Right lobe of liver (tissue), 6 donors: ENCODE measurements at regions not wholly inside any gene's neighbourhood (a gene's known extent, or its start where the extent isn't known, plus 50 kb on each side); places are given as distances from the start of the nearest gene placed in this dataset.

Experiments
- ATAC-seq, 4 donors: fragments of 200-7000 bp; cut with Tn5 transposase; one replicate each; pipeline ENCODE4 v1.9.1; 2020; ENCODE audit warnings: mild to moderate bottlenecking in 4 of 4, moderate library complexity in 4 of 4
- DNase-seq, 3 donors: peaks; one replicate each; pipeline ENCODE4 v3.0.0-alpha.2; 2020
- H3K27ac ChIP-seq, 3 donors: fragments of 200-600 bp; one replicate each; pipeline ENCODE4 v1.8.0; 2022
- H3K27me3 ChIP-seq, 2 donors: fragments of 200-600 bp; one replicate each; pipeline ENCODE4 v1.8.0; 2022
- H3K36me3 ChIP-seq, 4 donors: fragments of 200-600 bp; sonication (generic) in 1 of 4; one replicate each; pipeline versions ENCODE4 v1.5.1 to v1.8.0; 2017 to 2022; ENCODE audit warnings: control low read depth in 1 of 4
- H3K4me1 ChIP-seq, 4 donors: fragments of 200-600 bp; sonication (generic) in 1 of 4; one replicate each; pipeline versions ENCODE4 v1.5.1 to v1.8.0; 2017 to 2022; ENCODE audit warnings: control low read depth in 1 of 4
- H3K4me3 ChIP-seq, 3 donors: fragments of 200-600 bp; one replicate each; pipeline ENCODE4 v1.8.0; 2022
- H3K9me3 ChIP-seq, 4 donors: fragments of 200-600 bp; sonication (generic) in 1 of 4; one replicate each; pipeline versions ENCODE4 v1.5.1 to v1.8.0; 2017 to 2022; ENCODE audit warnings: control low read depth in 1 of 4
- POLR2A ChIP-seq: fragments of 450-650 bp; IDR thresholded peaks from one replicate; pipeline ENCODE4 v1.6.1; 2017; ENCODE audit warnings: antibody characterized with exemption, mild to moderate bottlenecking
- WGBS: methylation state at CpG from one replicate; pipeline ENCODE4 v1.1.6; 2018; ENCODE audit warnings: low coverage, low lambda C conversion rate; ENCODE audit not compliant: insufficient coverage; ENCODE audit errors: missing lambda C conversion rate; 5-methylcytosine and 5-hydroxymethylcytosine counted together
- intact Hi-C, 2 donors: fragments of 100-400 bp; cut with DNase I; formaldehyde crosslinking; loops; one replicate each; pipeline versions ENCODE4 v1.11.2 to v1.14.1; 2022
- TF ChIP-seq, protein P1 (sequence below), 4 donors: fragments of 200-600 bp in 3 of 4; fragments of 450-650 bp in 1 of 4; IDR thresholded peaks; one replicate each; pipeline versions ENCODE4 v1.5.1 to v1.8.0; 2016 to 2022; ENCODE audit warnings: antibody characterized with exemption in 4 of 4, mild to moderate bottlenecking in 2 of 4
- donor health status: DM: no; HTN: yes; CAD: no.
- donor health status: DM: no; HTN: no; CAD: no.
- donor health status: DM: no; HTN: no; CAD: no.
- donor health status: DM: no; HTN: yes; CAD: no.
- donor health status: DM: no; HTN: yes; CAD: no.

- no peak for TF ChIP-seq POLR2A
- TF ChIP-seq, protein P1, sequence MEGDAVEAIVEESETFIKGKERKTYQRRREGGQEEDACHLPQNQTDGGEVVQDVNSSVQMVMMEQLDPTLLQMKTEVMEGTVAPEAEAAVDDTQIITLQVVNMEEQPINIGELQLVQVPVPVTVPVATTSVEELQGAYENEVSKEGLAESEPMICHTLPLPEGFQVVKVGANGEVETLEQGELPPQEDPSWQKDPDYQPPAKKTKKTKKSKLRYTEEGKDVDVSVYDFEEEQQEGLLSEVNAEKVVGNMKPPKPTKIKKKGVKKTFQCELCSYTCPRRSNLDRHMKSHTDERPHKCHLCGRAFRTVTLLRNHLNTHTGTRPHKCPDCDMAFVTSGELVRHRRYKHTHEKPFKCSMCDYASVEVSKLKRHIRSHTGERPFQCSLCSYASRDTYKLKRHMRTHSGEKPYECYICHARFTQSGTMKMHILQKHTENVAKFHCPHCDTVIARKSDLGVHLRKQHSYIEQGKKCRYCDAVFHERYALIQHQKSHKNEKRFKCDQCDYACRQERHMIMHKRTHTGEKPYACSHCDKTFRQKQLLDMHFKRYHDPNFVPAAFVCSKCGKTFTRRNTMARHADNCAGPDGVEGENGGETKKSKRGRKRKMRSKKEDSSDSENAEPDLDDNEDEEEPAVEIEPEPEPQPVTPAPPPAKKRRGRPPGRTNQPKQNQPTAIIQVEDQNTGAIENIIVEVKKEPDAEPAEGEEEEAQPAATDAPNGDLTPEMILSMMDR (IDR thresholded peaks at IDR 0.05): no peak
- ATAC-seq: no peak
- Histone ChIP-seq H3K36me3 (no peaks in the 10 kb centered on the region), H3K27me3 (no peaks in the 10 kb centered on the region), H3K4me3 (no peak overlapping the region), H3K27ac (no peak overlapping the region), H3K9me3 (no peaks in the 10 kb centered on the region), H3K4me1 (no peaks in the 10 kb centered on the region)
- no peak for DNase-seq
- 35% methylated on average over 8 of the region's 11 CpGs for WGBS
- intact Hi-C loops: no loop called here
These were observed 146.4 kb upstream of the PRICKLE1 start for GRCh38 chr12:42735861-42736361.

GRCh38 chr12:42733911-42734310, 144.4 kb upstream of the PRICKLE1 start:
- Histone ChIP-seq H3K9me3 (no peaks in the 10 kb centered on the region), H3K4me3 (no peak overlapping the region), H3K27ac (no peak overlapping the region), H3K36me3 (no peaks in the 10 kb centered on the region), H3K4me1 (no peaks in the 10 kb centered on the region), H3K27me3 (no peaks in the 10 kb centered on the region)
- WGBS: 46% methylated on average over 3 of the region's 3 CpGs
- DNase-seq (no peak), ATAC-seq (no peak)
- intact Hi-C loops: no loop called here
- TF ChIP-seq, protein P1 (IDR thresholded peaks at IDR 0.05): no peak
- no peak for TF ChIP-seq POLR2A

GRCh38 chr12:42732908-42733411, 143.4 kb upstream of the PRICKLE1 start:
- H3K27ac ChIP-seq: no peak overlapping the region
- TF ChIP-seq, protein P1 (IDR thresholded peaks at IDR 0.05): no peak
- no peak for TF ChIP-seq POLR2A
- H3K27me3 ChIP-seq: no peaks in the 10 kb centered on the region
- no peak for ATAC-seq
- no peak for DNase-seq
- no peaks in the 10 kb centered on the region for H3K36me3 ChIP-seq
- WGBS: 19% methylated on average over 3 of the region's 3 CpGs
- H3K4me1 ChIP-seq: no peaks in the 10 kb centered on the region
- H3K4me3 ChIP-seq: no peak overlapping the region
- intact Hi-C loops: no loop called here
- no peaks in the 10 kb centered on the region for H3K9me3 ChIP-seq

DNA sequence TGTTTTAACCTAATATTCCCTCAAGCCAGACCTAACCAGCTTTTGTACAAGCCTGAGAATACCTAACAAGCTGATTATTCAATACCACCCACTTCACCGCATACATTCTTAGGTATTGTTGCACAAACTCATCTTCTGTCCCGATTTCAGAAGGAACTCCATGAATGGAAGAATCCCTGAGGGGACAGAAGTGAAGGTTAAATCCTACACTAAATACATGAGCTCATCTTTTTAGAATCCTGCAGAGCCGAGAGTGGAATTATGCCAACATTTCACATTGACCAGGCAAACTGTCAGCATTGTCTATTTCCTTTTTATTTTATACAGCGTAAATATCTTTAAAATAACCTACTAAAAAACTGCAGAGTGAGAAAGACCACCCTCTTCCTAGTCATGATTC, 140.7 kb upstream of the PRICKLE1 start:
- no peaks in the 10 kb centered on the region for H3K36me3 ChIP-seq
- no peaks in the 10 kb centered on the region for H3K27me3 ChIP-seq
- ATAC-seq: no peak
- DNase-seq: no peak
- WGBS: 42% methylated on average over 4 of the region's 4 CpGs
- TF ChIP-seq, protein P1 (IDR thresholded peaks at IDR 0.05): no peak
- no peak for TF ChIP-seq POLR2A
- intact Hi-C loops: no loop called here
- no peaks in the 10 kb centered on the region for H3K9me3 ChIP-seq
- no peak overlapping the region for H3K27ac ChIP-seq
- no peak overlapping the region for H3K4me3 ChIP-seq
- H3K4me1 ChIP-seq: no peaks in the 10 kb centered on the region

- H3K4me3 ChIP-seq: no peak overlapping the region
- no peak for TF ChIP-seq POLR2A
- TF ChIP-seq, protein P1 (IDR thresholded peaks at IDR 0.05): no peak
- H3K9me3 ChIP-seq: no peaks in the 10 kb centered on the region
- no peak for DNase-seq
- no peaks in the 10 kb centered on the region for H3K27me3 ChIP-seq
- ATAC-seq: no peak
- no peak overlapping the region for H3K27ac ChIP-seq
- H3K4me1 ChIP-seq: no peaks in the 10 kb centered on the region
- intact Hi-C loops: no loop called here
- WGBS: 51% methylated on average over 3 of the region's 3 CpGs
- H3K36me3 ChIP-seq: no peaks in the 10 kb centered on the region
These were observed 140.0 kb upstream of the PRICKLE1 start for GRCh38 chr12:42729535-42729900.
